Uterus (tissue), 3 donors: ENCODE measurements at regions not wholly inside any gene's neighbourhood (a gene's known extent, or its start where the extent isn't known, plus 50 kb on each side); places are given as distances from the start of the nearest gene placed in this dataset.

Experiments
- DNase-seq, 2 donors: peaks; one replicate each; pipeline ENCODE4 v3.0.0-alpha.2; 2019 to 2020
- H3K27ac ChIP-seq, 2 donors: fragments of 200-600 bp; sonication (generic); 1 replicate in 1 of 2; 2 replicates in 1 of 2; pipeline ENCODE4 v1.5.1; 2016 to 2018
- H3K27me3 ChIP-seq, 2 donors: fragments of 200-600 bp; sonication (generic); one replicate each; pipeline ENCODE4 v1.5.1; 2018 to 2019; ENCODE audit warnings: control low read depth in 1 of 2
- H3K36me3 ChIP-seq, 2 donors: fragments of 200-600 bp; sonication (generic); one replicate each; pipeline ENCODE4 v1.5.1; 2019; ENCODE audit warnings: control low read depth in 1 of 2
- H3K4me1 ChIP-seq, 2 donors: fragments of 200-600 bp; sonication (generic); one replicate each; pipeline ENCODE4 v1.5.1; 2018 to 2019; ENCODE audit warnings: control low read depth in 1 of 2
- H3K4me3 ChIP-seq, 2 donors: fragments of 200-600 bp; sonication (generic); 1 replicate in 1 of 2; 2 replicates in 1 of 2; pipeline ENCODE4 v1.5.1; 2018 to 2019; ENCODE audit warnings: mild to moderate bottlenecking in 1 of 2
- H3K9me3 ChIP-seq, 2 donors: fragments of 200-600 bp; sonication (generic); one replicate each; pipeline ENCODE4 v1.5.1; 2019; ENCODE audit warnings: control low read depth in 1 of 2
- CTCF ChIP-seq, 4 experiments: fragments of 200-600 bp in 2 of 4; fragments of 450-650 bp in 2 of 4; sonication (generic) in 2 of 4; IDR thresholded peaks; one replicate each; pipeline ENCODE4 v1.5.1; 2016 to 2019; ENCODE audit warnings: antibody characterized with exemption in 4 of 4, mild to moderate bottlenecking in 2 of 4, moderate library complexity in 1 of 4
- POLR2A ChIP-seq, 2 donors: fragments of 450-650 bp; IDR thresholded peaks; one replicate each; pipeline ENCODE4 v1.6.1; 2016; ENCODE audit warnings: antibody characterized with exemption in 2 of 2, mild to moderate bottlenecking in 1 of 2, moderate library complexity in 1 of 2
- intact Hi-C: fragments of 100-400 bp; cut with DNase I; formaldehyde crosslinking; loops from one replicate; pipeline ENCODE4 v1.15.1; 2023; ENCODE audit warnings: low total_unique reads
- donor health status: DM: yes; HTN: yes; CAD: no.

- TF ChIP-seq CTCF (IDR thresholded peaks at IDR 0.05) (no peak), POLR2A (IDR thresholded peaks at IDR 0.05) (no peak)
- H3K9me3 ChIP-seq, result no peaks in the 10 kb centered on the region
- H3K27ac ChIP-seq, result no peak overlapping the region
- no peaks in the 10 kb centered on the region for H3K36me3 ChIP-seq
- no peaks in the 10 kb centered on the region for H3K27me3 ChIP-seq
- no peak overlapping the region for H3K4me3 ChIP-seq
- DNase-seq, result no peak
- no peaks in the 10 kb centered on the region for H3K4me1 ChIP-seq
- intact Hi-C loops, result no loop called here
Observed at GRCh38 chr10:124318811-124319210, 99.9 kb downstream of the OAT start.

GRCh38 chr10:124318076-124318475, 100.6 kb downstream of the OAT start:
- no peaks in the 10 kb centered on the region for H3K9me3 ChIP-seq
- TF ChIP-seq CTCF (IDR thresholded peaks at IDR 0.05) (no peak), POLR2A (IDR thresholded peaks at IDR 0.05) (no peak)
- no peak for DNase-seq
- no peaks in the 10 kb centered on the region for H3K36me3 ChIP-seq
- no peaks in the 10 kb centered on the region for H3K27me3 ChIP-seq
- H3K27ac ChIP-seq, result no peak overlapping the region
- intact Hi-C loops, result no loop called here
- H3K4me3 ChIP-seq, result no peak overlapping the region
- no peaks in the 10 kb centered on the region for H3K4me1 ChIP-seq

GRCh38 chr10:124316326-124316725, 102.4 kb downstream of the OAT start:
- H3K27me3 ChIP-seq, result no peaks in the 10 kb centered on the region
- no peaks in the 10 kb centered on the region for H3K4me1 ChIP-seq
- DNase-seq, result no peak
- TF ChIP-seq CTCF (IDR thresholded peaks at IDR 0.05), result no peak
- TF ChIP-seq POLR2A (IDR thresholded peaks at IDR 0.05), result no peak
- no peaks in the 10 kb centered on the region for H3K36me3 ChIP-seq
- intact Hi-C loops, result no loop called here
- no peaks in the 10 kb centered on the region for H3K9me3 ChIP-seq
- H3K4me3 ChIP-seq, result no peak overlapping the region
- H3K27ac ChIP-seq, result no peak overlapping the region

DNA sequence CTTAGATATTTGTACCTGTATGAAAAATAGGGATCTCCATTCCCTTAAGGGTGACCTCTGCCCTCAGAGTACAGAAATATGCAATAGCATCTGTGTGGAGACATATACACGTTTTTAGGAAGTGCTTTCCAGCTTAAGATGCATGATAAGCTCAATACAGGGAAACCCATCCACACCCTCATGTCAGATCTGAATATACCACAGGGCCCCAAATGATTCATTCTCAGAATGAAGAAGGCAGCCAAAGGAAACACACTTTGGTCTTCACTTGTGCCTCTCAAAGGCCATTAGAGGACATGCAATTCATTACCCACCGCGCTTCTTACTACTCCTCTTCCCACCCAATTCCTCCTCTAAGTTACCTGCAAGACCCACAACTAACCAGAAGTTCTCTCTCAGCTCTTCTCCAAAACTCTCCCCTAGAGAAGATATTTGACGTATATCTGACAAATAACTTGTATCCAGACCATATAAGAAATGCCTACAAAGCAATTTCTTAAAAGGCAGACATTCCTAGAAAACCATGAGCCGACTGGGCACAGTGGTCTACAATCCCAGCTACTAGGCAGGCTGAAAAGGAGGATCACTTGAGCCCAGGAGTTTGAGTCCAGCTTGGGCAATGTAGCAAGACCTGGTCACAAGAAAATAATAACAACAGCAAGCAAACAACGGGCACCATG, 103.0 kb downstream of the OAT start:
- Histone ChIP-seq H3K27ac (no peak overlapping the region), H3K36me3 (no peaks in the 10 kb centered on the region), H3K27me3 (no peaks in the 10 kb centered on the region), H3K9me3 (no peaks in the 10 kb centered on the region), H3K4me1 (no peaks in the 10 kb centered on the region), H3K4me3 (no peak overlapping the region)
- no peak for TF ChIP-seq POLR2A (IDR thresholded peaks at IDR 0.05)
- TF ChIP-seq CTCF (IDR thresholded peaks at IDR 0.05), result no peak
- DNase-seq, result no peak
- intact Hi-C loops, result no loop called here

DNA sequence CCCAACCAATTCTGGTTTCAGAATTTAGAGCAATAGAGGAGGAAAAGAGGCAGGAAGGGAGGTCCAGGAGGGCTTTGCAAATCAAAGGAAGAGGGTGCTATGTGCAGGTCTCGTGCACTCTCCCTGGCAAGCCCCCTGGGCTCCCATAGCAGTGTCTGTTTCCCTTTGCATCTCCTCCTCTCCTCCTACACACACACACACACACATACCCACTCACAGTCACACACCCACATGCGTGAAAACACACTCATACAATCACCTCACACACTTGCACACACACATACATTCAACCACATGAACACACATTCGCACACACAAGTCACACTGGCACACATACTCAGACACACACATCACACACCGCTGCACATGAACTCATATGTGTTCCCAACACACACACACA, 105.3 kb downstream of the OAT start:
- Histone ChIP-seq H3K4me3 (no peak overlapping the region), H3K27ac (no peak overlapping the region), H3K36me3 (no peaks in the 10 kb centered on the region), H3K27me3 (no peaks in the 10 kb centered on the region), H3K9me3 (peaks cover 0 to 3% of the 10 kb centered on the region in 2 donors), H3K4me1 (no peaks in the 10 kb centered on the region)
- no peak for DNase-seq
- intact Hi-C loops, result no loop called here
- TF ChIP-seq CTCF (IDR thresholded peaks at IDR 0.05), result no peak
- TF ChIP-seq POLR2A (IDR thresholded peaks at IDR 0.05), result no peak
